ENCODE measurements at regions not wholly inside any gene's neighbourhood (a gene's known extent, or its start where the extent isn't known, plus 50 kb on each side); places are given as distances from the start of the nearest gene placed in this dataset.
"Not testable (repeated sequence)": the region's sequence is repeated elsewhere in the genome, so short reads cannot be mapped to it uniquely, and the experiment has no call there.

DNA sequence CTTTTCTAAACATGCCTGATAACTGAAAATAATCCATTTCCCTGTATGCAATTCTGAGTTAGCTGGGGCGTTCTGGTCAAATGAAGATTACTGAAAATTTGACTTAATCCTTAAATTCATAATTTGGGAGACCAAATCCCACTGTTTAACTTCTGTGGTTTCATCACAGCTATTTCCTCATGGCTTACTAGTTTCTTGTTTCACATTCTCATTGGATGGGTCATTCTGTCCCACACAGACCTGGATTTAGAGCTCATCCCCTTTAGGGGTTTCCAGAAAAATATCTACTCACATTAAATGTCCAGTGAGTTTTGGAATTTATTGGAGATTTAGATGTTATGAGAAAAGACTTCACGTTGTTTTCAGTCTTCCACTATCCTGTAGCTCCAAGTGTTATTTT is 709.3 kb upstream of the KLHL1 start:
- DNase-seq (ENCODE audit: extremely low read depth in 1 of 2, low read depth in 1 of 2), result no peak

DNA sequence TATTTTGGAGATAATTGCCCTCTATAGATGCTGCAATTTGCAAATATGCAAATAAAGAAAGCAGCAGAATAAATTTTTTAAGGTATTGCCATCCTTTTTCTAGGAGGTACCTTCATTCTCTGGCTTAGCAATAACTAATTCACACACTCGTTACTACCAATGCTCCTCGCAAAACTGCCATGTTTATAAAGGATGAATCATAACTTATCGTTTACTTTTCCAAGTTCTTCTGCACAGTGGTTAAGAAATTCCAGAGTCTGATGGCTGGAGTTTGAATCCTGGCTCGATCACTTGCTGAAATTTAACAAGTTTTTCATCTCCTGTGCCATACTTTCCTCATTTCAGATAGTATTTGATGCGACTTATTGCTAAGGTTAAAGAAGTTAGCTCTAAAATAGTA is 708.6 kb upstream of the KLHL1 start:
- DNase-seq (ENCODE audit: extremely low read depth in 1 of 2, low read depth in 1 of 2), result no peak

DNA sequence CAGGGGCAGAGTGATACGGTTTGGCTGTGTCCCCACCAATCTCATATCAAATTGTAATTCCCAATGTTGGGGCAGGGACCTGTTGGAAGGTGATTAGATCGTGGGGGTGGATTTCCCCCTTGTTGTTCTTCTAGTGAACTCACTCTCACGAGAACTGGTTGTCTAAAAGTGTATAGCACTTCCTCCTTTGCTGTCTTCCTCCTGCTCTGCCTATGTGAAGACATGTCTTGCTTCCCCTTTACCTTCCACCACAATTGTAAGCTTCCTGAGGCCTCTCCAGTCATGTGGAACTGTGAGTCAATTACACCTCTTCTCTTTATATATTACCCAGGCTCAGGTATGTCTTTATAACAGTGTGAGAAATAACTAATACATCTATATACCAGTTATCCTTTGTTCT is 706.4 kb upstream of the KLHL1 start:
- DNase-seq (ENCODE audit: extremely low read depth in 1 of 2, low read depth in 1 of 2), result no peak

DNA sequence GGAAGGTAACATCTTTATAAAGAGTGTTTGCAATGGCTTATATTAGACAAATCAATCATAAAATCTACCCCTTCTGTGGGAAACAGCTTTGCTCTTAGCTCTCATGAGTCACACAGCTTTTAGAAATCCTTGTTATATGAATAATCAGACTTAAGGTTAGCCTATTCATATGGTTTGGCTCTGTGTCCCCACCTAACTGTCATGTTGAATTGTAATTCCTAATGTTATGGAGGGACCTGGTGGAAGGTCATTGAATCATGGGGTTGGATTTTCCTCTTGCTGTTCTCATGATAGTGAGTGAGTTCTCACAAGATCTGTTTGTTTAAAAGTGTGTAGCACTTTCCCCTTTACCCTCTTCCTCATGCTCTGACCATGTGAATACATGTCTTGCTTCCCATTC is 704.2 kb upstream of the KLHL1 start:
- DNase-seq (ENCODE audit: extremely low read depth in 1 of 2, low read depth in 1 of 2), result no peak

DNA sequence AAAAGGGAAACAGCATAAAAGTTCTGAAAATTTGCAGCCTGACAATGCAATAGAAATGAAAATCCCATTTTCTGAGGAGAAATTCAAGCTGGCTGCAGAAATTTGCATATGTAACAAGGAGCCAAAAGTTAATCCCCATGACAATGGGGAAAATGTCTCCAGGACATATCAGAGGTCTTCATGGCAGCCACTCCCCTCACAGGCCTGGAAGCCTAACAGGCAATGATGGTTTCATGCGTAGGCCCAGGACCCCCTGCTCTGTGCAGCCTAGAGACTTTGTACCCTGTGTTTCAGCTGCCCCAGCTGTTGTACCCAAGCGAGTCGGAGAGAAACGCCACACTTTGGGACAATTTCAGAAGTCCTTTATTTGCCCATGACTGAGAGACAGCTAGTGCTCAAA is 701.3 kb upstream of the KLHL1 start:
- no peak for DNase-seq (ENCODE audit: extremely low read depth in 1 of 2, low read depth in 1 of 2)

DNA sequence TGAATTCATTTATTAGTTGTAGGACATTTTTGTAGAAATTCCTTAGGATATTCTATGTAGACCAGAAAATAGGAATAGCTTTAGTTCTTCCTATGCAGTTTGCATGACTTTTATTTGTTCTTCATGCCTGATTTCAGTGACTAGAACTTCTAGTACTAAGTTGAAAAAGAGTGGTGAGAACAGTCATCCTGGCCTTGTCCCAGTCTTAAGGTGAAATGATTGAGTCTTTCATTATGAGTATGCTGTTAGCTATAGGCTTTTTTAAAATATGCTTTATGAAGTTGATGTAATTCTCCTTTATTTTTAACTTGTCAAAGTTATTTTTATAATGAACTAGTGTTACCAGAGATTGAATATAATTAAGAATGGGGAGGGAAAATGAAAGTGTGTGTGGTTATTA is 690.1 kb upstream of the KLHL1 start:
- no peak for DNase-seq (ENCODE audit: extremely low read depth in 1 of 2, low read depth in 1 of 2)

DNA sequence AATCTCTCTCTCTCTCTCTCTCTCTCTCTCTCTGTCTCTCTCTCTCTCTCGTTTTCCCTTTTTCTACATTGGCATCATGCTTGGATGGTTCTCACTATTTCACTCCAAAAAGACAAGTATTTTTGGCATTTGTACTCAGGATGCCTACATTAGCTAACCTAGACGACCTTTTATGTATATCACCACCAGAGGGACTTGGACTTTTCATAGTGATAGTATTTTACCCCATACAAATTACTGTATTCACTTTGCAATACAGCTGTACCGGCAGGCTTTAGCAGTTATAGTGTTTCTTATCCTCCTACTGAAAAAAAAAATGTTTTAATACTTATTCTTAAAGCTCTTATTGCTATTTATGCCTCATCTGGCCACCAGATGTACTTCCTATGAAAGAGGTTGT is 687.2 kb upstream of the KLHL1 start:
- no peak for DNase-seq (ENCODE audit: extremely low read depth in 1 of 2, low read depth in 1 of 2)

DNA sequence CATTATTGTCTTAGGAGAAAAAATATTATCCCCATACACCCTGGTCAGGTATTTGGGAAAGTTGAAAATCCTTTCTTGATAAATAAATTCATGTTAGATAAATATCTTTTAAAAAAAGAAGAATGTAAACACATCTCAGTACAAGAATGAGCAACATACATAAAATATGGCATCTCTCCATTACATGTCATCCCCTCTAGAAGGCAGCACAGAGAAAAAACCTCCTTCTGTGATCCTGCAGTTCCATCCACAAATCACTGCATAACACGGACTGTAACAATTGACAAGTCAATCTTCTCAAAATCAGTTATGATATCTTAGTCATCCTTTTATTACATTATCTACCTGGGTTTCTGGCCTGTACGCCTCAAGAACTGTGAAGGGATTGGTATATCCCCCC is 683.9 kb upstream of the KLHL1 start:
- no peak for DNase-seq (ENCODE audit: extremely low read depth in 1 of 2, low read depth in 1 of 2)

DNA sequence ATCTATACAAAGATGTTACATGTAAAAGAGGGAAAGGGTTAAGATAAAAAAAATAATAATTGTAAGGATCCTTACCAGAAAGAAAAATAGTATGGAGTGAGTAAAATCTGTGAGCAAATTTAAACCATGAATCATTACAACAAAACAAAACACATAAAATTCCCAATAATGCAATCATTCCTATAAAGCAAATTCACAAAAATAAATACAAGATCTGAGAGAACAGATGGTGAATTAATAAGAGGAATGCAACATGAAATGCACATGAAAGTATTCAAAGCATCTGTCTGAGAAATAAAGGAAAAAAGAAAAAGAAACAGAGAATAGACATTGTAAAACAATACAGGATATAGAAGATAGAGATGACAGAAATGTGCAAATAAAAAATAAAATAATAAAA is 681.5 kb upstream of the KLHL1 start:
- no peak for DNase-seq (ENCODE audit: extremely low read depth in 1 of 2, low read depth in 1 of 2)

DNA sequence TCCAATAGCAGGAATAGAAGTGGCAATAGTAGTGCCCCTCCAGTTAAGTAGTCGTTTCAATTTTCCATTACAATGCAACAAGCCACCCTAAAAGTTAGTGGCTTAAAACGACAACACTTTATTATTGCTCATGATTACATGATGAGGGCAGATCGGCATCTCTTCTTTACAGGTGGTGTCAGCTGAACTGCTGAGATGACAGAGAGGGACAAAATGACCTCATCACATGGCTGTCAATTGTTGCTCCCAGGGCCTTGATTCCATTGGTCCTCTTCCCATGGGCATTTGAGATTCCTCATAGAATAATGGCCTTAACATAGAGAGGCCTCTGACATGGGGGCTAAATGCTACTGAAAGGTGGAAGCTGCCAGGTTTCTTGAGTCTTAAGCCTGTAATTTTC is 679.8 kb upstream of the KLHL1 start:
- DNase-seq (ENCODE audit: extremely low read depth in 1 of 2, low read depth in 1 of 2), result no peak

DNA sequence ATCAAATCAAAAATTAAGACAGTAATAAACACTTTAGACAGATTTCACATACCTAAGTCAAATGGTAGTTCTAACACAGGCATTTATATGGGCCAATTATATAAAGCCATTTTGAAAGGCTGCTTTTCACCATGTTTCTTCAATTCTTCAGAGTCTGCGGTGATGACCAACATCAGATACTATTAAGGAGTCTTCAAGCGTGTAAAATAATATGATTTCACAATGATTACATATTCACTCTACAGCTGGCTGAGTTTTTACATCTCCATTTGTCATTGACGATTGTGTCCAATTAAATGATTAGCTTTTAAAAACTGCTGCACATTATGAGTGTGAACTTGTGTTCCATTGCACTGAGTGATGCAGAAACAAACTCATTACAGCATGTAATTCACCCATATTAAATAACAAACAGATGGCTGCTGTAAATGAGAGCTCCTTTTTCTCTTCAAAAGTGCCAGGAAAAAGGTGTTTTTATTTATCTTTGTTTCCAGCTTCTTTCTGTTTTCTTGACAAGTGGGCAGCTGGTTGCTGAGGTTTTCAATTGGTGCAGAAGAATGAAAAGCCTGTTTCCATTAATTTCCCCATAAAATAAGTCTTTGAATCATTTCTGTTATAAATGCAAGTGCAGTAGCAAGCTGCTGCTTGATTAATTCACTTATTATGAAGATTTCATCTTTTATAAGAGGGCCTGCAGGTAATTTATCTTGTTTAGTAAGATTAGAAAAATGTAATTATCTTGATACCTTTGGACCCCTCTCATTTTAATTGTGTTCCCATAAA is 676.1 kb upstream of the KLHL1 start:
- DNase-seq (ENCODE audit: extremely low read depth in 1 of 2, low read depth in 1 of 2), result no peak

DNA sequence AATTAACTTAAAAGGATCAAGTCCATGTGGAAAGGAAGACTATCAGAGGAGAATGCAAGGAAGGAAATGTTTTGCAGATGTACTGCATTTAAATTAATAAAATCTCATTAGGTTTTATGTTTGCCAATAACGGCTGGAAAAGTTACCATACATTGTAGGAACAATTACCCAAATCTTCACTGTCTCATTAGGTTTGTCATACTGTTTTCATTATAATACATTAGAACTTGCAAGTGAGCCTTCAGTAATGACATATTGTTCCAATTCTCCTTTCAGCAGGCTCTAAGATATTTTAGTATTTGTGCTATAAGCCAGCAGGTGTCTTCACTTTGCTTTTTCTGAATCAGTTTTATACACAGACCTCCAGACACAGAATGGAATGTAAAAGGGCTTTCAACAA is 661.6 kb upstream of the KLHL1 start:
- no peak for DNase-seq (ENCODE audit: extremely low read depth in 1 of 2, low read depth in 1 of 2)

DNA sequence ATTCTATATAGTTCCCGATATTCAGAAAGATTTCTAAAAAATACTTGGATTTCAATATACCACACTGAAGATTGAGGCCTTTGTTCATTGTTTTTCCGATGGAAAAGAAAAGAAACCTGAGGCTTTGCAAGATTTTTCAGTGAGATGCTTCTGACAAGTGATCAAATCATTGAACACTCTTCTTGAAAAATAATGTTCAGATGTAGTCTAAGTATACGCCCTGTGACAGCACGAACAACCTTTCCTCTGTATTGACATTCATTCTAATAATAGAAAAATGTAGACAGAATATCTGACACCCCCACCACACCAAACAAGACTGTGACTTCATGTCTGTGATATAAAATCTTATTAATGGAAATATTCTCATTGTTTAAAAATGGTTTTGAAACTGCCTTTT is 650.7 kb upstream of the KLHL1 start:
- no peak for DNase-seq (ENCODE audit: extremely low read depth in 1 of 2, low read depth in 1 of 2)

DNA sequence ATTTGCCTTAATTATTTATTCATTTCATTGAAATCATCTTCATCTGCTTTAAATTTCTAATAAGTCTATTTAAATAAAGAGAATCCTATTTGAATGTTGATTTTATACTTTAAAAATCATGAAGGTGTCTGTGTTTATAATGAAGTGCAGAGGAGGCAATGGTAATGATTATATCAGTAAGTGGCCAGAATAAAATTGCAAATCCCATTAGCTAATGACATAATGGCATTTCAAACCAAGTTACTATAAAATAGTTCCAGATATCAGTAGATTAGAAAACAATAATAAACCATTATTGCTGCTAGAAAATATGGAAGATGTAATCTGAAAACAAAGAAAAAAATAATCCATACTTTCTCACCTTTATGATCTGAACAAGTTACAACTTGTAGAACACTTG is 647.8 kb upstream of the KLHL1 start:
- DNase-seq (ENCODE audit: extremely low read depth in 1 of 2, low read depth in 1 of 2), result no peak

DNA sequence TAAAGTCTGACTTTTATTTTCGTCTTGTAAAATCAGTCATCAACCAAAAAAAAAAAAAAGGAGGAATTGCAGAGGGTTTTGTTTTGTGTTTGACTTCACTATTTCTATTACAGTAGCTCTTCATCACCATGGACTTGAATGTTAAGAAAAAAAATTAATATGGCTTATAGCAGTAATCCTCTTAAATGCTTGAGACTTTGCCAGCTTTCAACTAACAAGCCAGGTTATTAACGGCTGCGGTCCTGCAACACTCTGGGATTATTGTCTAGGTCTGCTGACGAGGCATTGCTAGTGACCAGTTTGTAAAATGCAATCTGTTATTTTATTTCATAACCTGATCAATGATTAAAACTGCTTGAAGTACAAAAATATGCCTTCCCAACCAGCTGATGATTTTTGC is 647.2 kb upstream of the KLHL1 start:
- DNase-seq (ENCODE audit: extremely low read depth in 1 of 2, low read depth in 1 of 2), result no peak

DNA sequence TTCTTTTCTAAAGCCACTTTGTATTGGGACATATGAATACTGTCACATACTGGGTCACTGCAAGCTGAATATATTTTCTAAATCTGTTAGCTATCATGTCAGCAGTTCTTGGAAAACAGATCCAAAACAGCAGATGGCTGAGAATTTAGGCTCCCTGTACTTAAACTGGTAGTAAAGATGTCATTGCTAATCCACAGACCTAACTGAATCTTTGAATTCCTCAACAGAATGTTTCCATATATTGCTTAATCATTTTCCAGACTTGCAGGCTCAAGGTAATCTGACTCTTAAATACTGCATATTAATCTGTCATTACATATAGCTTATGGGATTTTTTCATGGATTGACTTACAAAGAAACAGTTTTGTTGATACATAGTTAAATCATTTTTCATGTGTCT is 639.0 kb upstream of the KLHL1 start:
- no peak for DNase-seq (ENCODE audit: extremely low read depth in 1 of 2, low read depth in 1 of 2)

DNA sequence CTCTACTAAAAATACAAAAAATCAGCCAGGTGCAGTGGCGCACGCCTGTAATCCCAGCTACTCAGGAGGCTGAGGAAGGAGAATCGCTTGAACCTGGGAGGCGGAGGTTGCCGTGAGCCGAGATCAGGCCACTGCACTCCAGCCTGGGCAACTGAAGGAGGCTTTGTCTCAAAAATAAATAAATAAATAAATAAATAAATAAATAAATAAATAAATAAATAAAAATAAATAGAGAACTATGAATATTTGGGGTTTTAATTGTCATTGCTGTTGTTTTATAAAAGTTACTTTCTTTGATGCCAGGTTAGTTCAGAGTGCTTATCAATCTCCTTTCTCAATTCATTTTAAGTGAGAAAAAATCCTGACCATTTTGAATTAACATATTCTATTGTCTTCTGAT is 638.2 kb upstream of the KLHL1 start:
- DNase-seq (ENCODE audit: extremely low read depth in 1 of 2, low read depth in 1 of 2), result not testable (repeated sequence)

DNA sequence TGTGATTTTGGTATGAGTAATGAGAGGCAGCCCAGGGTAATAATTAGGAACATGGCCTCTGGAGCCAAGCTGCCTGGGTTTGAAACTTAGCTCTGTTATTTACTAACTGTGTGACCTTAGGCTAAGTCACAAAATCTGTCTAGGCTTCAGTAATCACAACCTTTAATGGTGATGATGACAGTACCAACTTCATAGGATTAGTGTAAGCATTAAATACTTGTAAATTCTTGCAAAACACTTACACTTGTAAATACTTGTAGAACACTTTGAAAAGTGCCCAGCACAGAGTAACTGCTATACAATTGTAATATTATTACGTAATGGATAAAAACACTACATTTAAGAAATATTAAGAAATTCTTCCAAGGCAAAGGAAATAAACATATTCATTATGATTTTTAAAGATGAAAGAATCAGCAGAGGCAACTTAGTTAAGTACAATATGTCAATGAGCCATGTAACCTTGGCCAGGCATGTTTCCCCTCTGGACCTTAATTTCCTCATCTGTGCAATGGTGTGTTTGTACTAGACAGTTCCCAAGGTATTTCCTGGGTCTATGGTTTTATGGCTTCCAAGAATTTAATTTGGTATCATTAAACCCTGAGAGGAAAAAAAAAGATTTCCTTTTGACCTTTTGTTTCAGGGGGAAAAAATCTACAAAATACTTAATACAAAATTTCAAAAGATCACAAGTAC is 628.5 kb upstream of the KLHL1 start:
- no peak for DNase-seq (ENCODE audit: extremely low read depth in 1 of 2, low read depth in 1 of 2)

DNA sequence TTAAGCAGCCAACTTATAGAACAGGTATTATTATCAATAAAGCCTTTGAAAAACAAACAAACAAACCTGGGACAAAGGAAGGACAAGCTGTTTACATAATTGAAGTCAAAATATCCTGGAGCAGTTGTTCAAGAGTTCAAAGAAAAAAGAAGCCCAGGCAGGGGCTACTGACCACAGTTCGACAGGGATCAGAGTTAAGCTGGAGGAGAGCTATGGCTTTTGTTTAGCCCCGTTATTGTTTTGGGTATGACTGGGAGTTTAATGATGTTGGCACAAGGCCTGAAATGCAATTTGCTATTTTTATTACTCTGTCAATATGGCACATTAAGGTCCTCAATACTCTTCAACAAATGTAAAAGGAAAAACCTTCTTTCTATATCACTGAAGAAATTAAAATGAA is 624.4 kb upstream of the KLHL1 start:
- DNase-seq (ENCODE audit: extremely low read depth in 1 of 2, low read depth in 1 of 2), result no peak

DNA sequence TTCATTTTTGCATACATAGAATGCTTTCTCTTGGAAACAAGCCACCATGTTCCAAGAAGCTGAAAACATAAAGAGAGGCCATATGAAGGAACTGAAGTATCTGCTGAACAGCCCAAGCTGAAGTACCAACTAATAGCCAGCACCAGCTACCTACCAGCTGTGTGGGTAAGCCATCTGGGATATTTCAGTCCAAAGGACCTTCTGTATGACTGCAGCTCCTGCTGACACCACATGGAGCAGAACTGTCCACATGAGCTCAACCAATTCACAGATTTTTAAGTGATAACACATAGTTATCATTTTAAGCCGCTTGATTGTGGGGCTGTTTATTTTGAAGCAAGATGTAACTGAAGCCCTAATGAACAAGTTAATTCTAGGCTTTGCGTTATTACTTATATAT is 621.1 kb upstream of the KLHL1 start:
- no peak for DNase-seq (ENCODE audit: extremely low read depth in 1 of 2, low read depth in 1 of 2)

DNA sequence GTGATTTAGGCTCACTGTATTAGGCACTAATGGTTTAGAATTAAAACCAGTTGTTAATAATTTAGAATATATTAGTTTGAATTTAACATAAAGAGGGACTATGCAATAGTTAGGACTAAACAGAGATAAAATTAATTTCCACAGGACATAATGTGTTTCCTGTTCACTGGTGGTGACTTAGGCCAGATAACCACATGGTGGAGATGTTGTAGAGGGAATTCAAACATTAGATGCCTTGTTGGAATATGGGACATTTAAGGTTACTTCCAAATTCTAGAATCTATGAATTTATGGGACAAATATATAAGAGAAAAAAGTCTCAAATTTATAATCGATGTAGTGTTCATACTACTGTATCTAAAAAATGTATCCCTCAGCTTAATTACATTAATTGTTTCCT is 615.5 kb upstream of the KLHL1 start:
- DNase-seq (ENCODE audit: extremely low read depth in 1 of 2, low read depth in 1 of 2), result no peak

DNA sequence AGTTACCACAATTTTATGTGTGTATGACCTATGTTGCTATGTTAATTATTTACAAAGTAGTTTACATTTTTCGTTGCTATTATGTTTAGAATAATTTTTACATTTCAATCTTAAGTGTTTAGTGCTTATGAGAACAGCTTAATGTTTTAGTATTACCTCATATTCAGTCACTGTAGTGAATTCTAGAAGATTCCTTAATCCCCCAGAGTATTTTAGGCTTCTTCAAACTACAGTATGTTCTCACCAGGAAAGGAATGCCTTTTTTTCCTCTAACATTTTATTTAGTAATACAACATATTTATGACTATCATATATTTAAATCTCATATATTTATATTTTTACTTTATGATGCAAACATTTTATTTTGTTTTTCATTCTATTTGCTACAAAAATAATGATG is 612.1 kb upstream of the KLHL1 start:
- DNase-seq (ENCODE audit: extremely low read depth in 1 of 2, low read depth in 1 of 2), result no peak

DNA sequence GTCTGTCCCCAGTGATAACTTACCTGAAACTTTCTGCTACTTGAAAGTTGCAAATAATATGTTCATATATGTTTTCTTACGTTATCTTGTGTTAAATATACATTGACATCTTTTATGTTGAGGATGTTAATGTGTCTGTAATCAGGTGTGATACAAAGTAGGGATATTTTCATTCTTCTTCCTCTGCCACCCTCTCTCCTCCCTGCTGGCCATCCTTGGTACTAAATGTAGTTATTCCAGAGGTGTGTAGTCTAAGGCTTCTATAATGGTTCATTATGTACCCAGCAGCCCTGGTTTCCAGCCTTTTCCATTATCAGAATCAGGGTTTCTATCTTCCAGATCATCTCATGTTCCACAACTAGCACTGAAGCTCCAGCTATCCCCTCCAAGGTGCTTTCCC is 606.7 kb upstream of the KLHL1 start:
- DNase-seq (ENCODE audit: extremely low read depth in 1 of 2, low read depth in 1 of 2), result no peak

Data from stimulated activated CD8-positive, alpha-beta memory T cell treated with anti-CD3 and anti-CD28 coated beads, Interleukin-7, amount 100 ng/mL, for 48 hours (primary cell).